NCI-H526 (cell line): ENCODE measurements at regions not wholly inside any gene's neighbourhood (a gene's known extent, or its start where the extent isn't known, plus 50 kb on each side); places are given as distances from the start of the nearest gene placed in this dataset.

ENCODE experiments used
- DNase-seq, 2 experiments: peaks; one replicate each; lab custom pipeline; 2025; lab: John Stamatoyannopoulos, UW

GRCh38 chr3:194218646-194219453, 82.9 kb downstream of the HES1 start:
- DNase-seq = no peak

- no peak for DNase-seq
These were observed 84.0 kb downstream of the HES1 start for GRCh38 chr3:194219826-194220410.

GRCh38 chr3:194220901-194221326, 85.0 kb downstream of the HES1 start:
- DNase-seq = no peak

GRCh38 chr3:194221336-194221735, 85.4 kb downstream of the HES1 start:
- DNase-seq = no peak

- DNase-seq = no peak
These were observed 88.0 kb downstream of the HES1 start for GRCh38 chr3:194223951-194224350.

- peak; percentile 73 for DNase-seq
These were observed 88.8 kb downstream of the HES1 start for GRCh38 chr3:194224471-194225417.

GRCh38 chr3:194225418-194225812, 89.5 kb downstream of the HES1 start:
- DNase-seq = no peak

- no peak for DNase-seq
These were observed 90.2 kb downstream of the HES1 start for GRCh38 chr3:194225988-194226663.

- DNase-seq = no peak
These were observed 96.2 kb downstream of the HES1 start for GRCh38 chr3:194231929-194232832.

GRCh38 chr3:194233150-194233549, 97.2 kb downstream of the HES1 start:
- no peak for DNase-seq

GRCh38 chr3:194235160-194235559, 99.2 kb downstream of the HES1 start:
- no peak for DNase-seq

- DNase-seq = no peak
These were observed 101.2 kb downstream of the HES1 start for GRCh38 chr3:194237110-194237509.

- DNase-seq = no peak
These were observed 104.8 kb downstream of the HES1 start for GRCh38 chr3:194240766-194241165.

- DNase-seq = peak; percentile 27 to 54
These were observed 107.4 kb downstream of the HES1 start for GRCh38 chr3:194243172-194243837.

- DNase-seq = no peak
These were observed 107.0 kb downstream of the CPN2 start for GRCh38 chr3:194244167-194244566.

- no peak for DNase-seq
These were observed 105.7 kb downstream of the CPN2 start for GRCh38 chr3:194245474-194245873.

- no peak for DNase-seq
These were observed 105.1 kb downstream of the CPN2 start for GRCh38 chr3:194245975-194246561.

- no peak for DNase-seq
These were observed 104.3 kb downstream of the CPN2 start for GRCh38 chr3:194246709-194247349.

GRCh38 chr3:194247350-194247740, 103.8 kb downstream of the CPN2 start:
- DNase-seq = no peak
